HG02623 (cell line): ENCODE measurements at regions not wholly inside any gene's neighbourhood (a gene's known extent, or its start where the extent isn't known, plus 50 kb on each side); places are given as distances from the start of the nearest gene placed in this dataset.
"Not testable (repeated sequence)": the region's sequence is repeated elsewhere in the genome, so short reads cannot be mapped to it uniquely, and the experiment has no call there.

ENCODE experiments used
- ATAC-seq: cut with Tn5 transposase; IDR thresholded peaks from one replicate; pipeline ENCODE4 v1.9.1; 2021; ENCODE audit warnings: moderate library complexity; ENCODE audit not compliant: unreplicated experiment

GRCh38 chr3:5583920-5584319 lies 396.4 kb downstream of the EDEM1 start:
- no peak for ATAC-seq

GRCh38 chr3:5585085-5585484 lies 397.6 kb downstream of the EDEM1 start:
- ATAC-seq, result no peak

GRCh38 chr3:5606884-5607472 lies 419.5 kb downstream of the EDEM1 start:
- no peak for ATAC-seq

- ATAC-seq, result no peak
Observed at GRCh38 chr3:5607581-5607980, 420.1 kb downstream of the EDEM1 start.

- ATAC-seq, result not testable (repeated sequence)
Observed at GRCh38 chr3:5608971-5609370, 421.5 kb downstream of the EDEM1 start.

- no peak for ATAC-seq
Observed at GRCh38 chr3:5613599-5613998, 426.1 kb downstream of the EDEM1 start.

GRCh38 chr3:5616873-5617272 lies 429.4 kb downstream of the EDEM1 start:
- peak; percentile 52 for ATAC-seq

- ATAC-seq, result no peak
Observed at GRCh38 chr3:5618170-5618569, 430.7 kb downstream of the EDEM1 start.

- ATAC-seq, result no peak
Observed at GRCh38 chr3:5630406-5630805, 442.9 kb downstream of the EDEM1 start.

GRCh38 chr3:5633960-5634359 lies 446.5 kb downstream of the EDEM1 start:
- ATAC-seq, result no peak

- ATAC-seq, result no peak
Observed at GRCh38 chr3:5634411-5634810, 446.9 kb downstream of the EDEM1 start.

- no peak for ATAC-seq
Observed at GRCh38 chr3:5635746-5636145, 448.2 kb downstream of the EDEM1 start.

GRCh38 chr3:5638550-5638949 lies 451.0 kb downstream of the EDEM1 start:
- ATAC-seq, result no peak

GRCh38 chr3:5644773-5645670 lies 457.5 kb downstream of the EDEM1 start:
- no peak for ATAC-seq

- no peak for ATAC-seq
Observed at GRCh38 chr3:5645692-5646410, 458.3 kb downstream of the EDEM1 start.

GRCh38 chr3:5650303-5650702 lies 462.8 kb downstream of the EDEM1 start:
- ATAC-seq, result no peak

GRCh38 chr3:5651351-5651750 lies 463.8 kb downstream of the EDEM1 start:
- ATAC-seq, result no peak

- no peak for ATAC-seq
Observed at GRCh38 chr3:5653426-5654143, 466.1 kb downstream of the EDEM1 start.

GRCh38 chr3:5657106-5657505 lies 469.6 kb downstream of the EDEM1 start:
- no peak for ATAC-seq

- no peak for ATAC-seq
Observed at GRCh38 chr3:5663601-5664000, 476.1 kb downstream of the EDEM1 start.

- ATAC-seq, result no peak
Observed at GRCh38 chr3:5666455-5666854, 478.9 kb downstream of the EDEM1 start.
